HEK293T (cell line): ENCODE measurements at regions not wholly inside any gene's neighbourhood (a gene's known extent, or its start where the extent isn't known, plus 50 kb on each side); places are given as distances from the start of the nearest gene placed in this dataset.
"Not testable (repeated sequence)": the region's sequence is repeated elsewhere in the genome, so short reads cannot be mapped to it uniquely, and the experiment has no call there.

Source experiments
- CTCF ChIA-PET: fragments of 350-600 bp; formaldehyde crosslinking; extraction: SDS; loops from one replicate; lab custom pipeline; 2021; ENCODE audit warnings: antibody characterized with exemption, inconsistent platforms; lab: Yijun Ruan, JAX
- POLR2A ChIA-PET: fragments of 350-600 bp; formaldehyde crosslinking; extraction: SDS; loops from one replicate; lab custom pipeline; 2020; ENCODE audit warnings: antibody characterized with exemption, inconsistent platforms; lab: Yijun Ruan, JAX
- DNase-seq: peaks from one replicate; pipeline ENCODE4 v3.0.0; 2012; ENCODE audit warnings: mixed read lengths; ENCODE audit errors: extremely low spot score
- ARNT ChIP-seq: fragments of 450-650 bp; IDR thresholded peaks from 2 replicates; pipeline ENCODE4 v1.6.1; 2017; ENCODE audit warnings: mild to moderate bottlenecking
- BHLHE40 ChIP-seq: fragments of 450-650 bp; IDR thresholded peaks from 2 replicates; pipeline ENCODE4 v1.6.1; 2016; ENCODE audit warnings: mild to moderate bottlenecking, moderate library complexity, borderline replicate concordance
- CTBP1 ChIP-seq: fragments of 450-650 bp; IDR thresholded peaks from 2 replicates; pipeline ENCODE4 v1.6.1; 2016; ENCODE audit warnings: borderline replicate concordance
- ELF4 ChIP-seq: fragments of 450-650 bp; IDR thresholded peaks from 2 replicates; pipeline ENCODE4 v1.6.1; 2017; ENCODE audit warnings: antibody characterized with exemption
- FOXA1 ChIP-seq: fragments of 450-650 bp; IDR thresholded peaks from 2 replicates; pipeline ENCODE4 v1.6.1; 2016; ENCODE audit warnings: mild to moderate bottlenecking
- FOXK2 ChIP-seq: fragments of 450-650 bp; IDR thresholded peaks from 2 replicates; pipeline ENCODE4 v1.6.1; 2016; ENCODE audit warnings: mild to moderate bottlenecking
- FOXM1 ChIP-seq: fragments of 450-650 bp; IDR thresholded peaks from 2 replicates; pipeline ENCODE4 v1.6.1; 2017; ENCODE audit warnings: mild to moderate bottlenecking, borderline replicate concordance
- HDGF ChIP-seq: fragments of 450-650 bp; IDR thresholded peaks from 2 replicates; pipeline ENCODE4 v1.6.1; 2017; ENCODE audit warnings: antibody characterized with exemption, borderline replicate concordance
- L3MBTL2 ChIP-seq: fragments of 450-650 bp; conservative IDR thresholded peaks from 2 replicates; pipeline ENCODE4 v1.6.1; 2016; ENCODE audit warnings: mild to moderate bottlenecking
- LEF1 ChIP-seq: fragments of 450-650 bp; IDR thresholded peaks from 2 replicates; pipeline ENCODE4 v1.6.1; 2017; ENCODE audit warnings: mild to moderate bottlenecking, borderline replicate concordance
- NFRKB ChIP-seq: fragments of 450-650 bp; IDR thresholded peaks from 2 replicates; pipeline ENCODE4 v1.6.1; 2016; ENCODE audit warnings: mild to moderate bottlenecking, moderate library complexity
- PKNOX1 ChIP-seq: fragments of 450-650 bp; IDR thresholded peaks from 2 replicates; pipeline ENCODE4 v1.6.1; 2016
- SP1 ChIP-seq: fragments of 450-650 bp; IDR thresholded peaks from 2 replicates; pipeline ENCODE4 v1.6.1; 2017
- SUZ12 ChIP-seq: fragments of 450-650 bp; IDR thresholded peaks from 2 replicates; pipeline ENCODE4 v1.6.1; 2016; ENCODE audit warnings: mild to moderate bottlenecking
- TARDBP ChIP-seq: fragments of 450-650 bp; IDR thresholded peaks from 2 replicates; pipeline ENCODE4 v1.6.1; 2016
- ZNF384 ChIP-seq: fragments of 450-650 bp; IDR thresholded peaks from 2 replicates; pipeline ENCODE4 v1.6.1; 2016

GRCh38 chr2:115946341-115946740 is 1503.9 kb downstream of the DPP10 start:
- POLR2A ChIA-PET, result no interaction called here
- no peak for TF ChIP-seq HDGF
- TF ChIP-seq L3MBTL2, result no peak
- TF ChIP-seq NFRKB, result no peak
- TF ChIP-seq FOXA1, result no peak
- no peak for TF ChIP-seq FOXM1
- no peak for TF ChIP-seq LEF1
- TF ChIP-seq ARNT, result no peak
- no peak for TF ChIP-seq FOXK2
- TF ChIP-seq SP1, result no peak
- TF ChIP-seq PKNOX1, result no peak
- no peak for TF ChIP-seq TARDBP
- no peak for TF ChIP-seq BHLHE40
- TF ChIP-seq SUZ12, result no peak
- TF ChIP-seq ZNF384, result no peak
- CTCF ChIA-PET, result no interaction called here
- DNase-seq, result no peak

GRCh38 chr2:115946891-115947290 is 1504.5 kb downstream of the DPP10 start:
- CTCF ChIA-PET, result no interaction called here
- POLR2A ChIA-PET, result no interaction called here
- TF ChIP-seq SUZ12 (no peak), HDGF (no peak), FOXM1 (no peak), ARNT (no peak), TARDBP (no peak), PKNOX1 (no peak), NFRKB (no peak), L3MBTL2 (no peak), FOXA1 (no peak), SP1 (no peak), ELF4 (no peak)
- DNase-seq, result no peak

- CTCF ChIA-PET, result no interaction called here
- no peak for DNase-seq
- POLR2A ChIA-PET, result no interaction called here
- no peak for TF ChIP-seq HDGF
- no peak for TF ChIP-seq NFRKB
- no peak for TF ChIP-seq ELF4
- no peak for TF ChIP-seq FOXK2
- no peak for TF ChIP-seq CTBP1
- TF ChIP-seq ZNF384, result no peak
- TF ChIP-seq FOXA1, result no peak
- no peak for TF ChIP-seq BHLHE40
- TF ChIP-seq TARDBP, result no peak
- no peak for TF ChIP-seq FOXM1
Measured at GRCh38 chr2:115976916-115977315, 1534.5 kb downstream of the DPP10 start.

- TF ChIP-seq TARDBP (no peak), ZNF384 (no peak), FOXA1 (no peak), ARNT (no peak), BHLHE40 (no peak), SP1 (no peak), LEF1 (no peak), L3MBTL2 (no peak), HDGF (no peak), CTBP1 (no peak), PKNOX1 (no peak), FOXM1 (no peak), SUZ12 (no peak), FOXK2 (no peak), ELF4 (no peak)
- no peak for DNase-seq
- ChIA-PET CTCF (no interaction called here), POLR2A (no interaction called here)
Measured at GRCh38 chr2:115999039-115999438, 1556.6 kb downstream of the DPP10 start.

GRCh38 chr2:116023026-116023425 is 1580.6 kb downstream of the DPP10 start:
- ChIA-PET POLR2A (no interaction called here), CTCF (no interaction called here)
- no peak for TF ChIP-seq L3MBTL2
- no peak for TF ChIP-seq CTBP1
- TF ChIP-seq ARNT, result no peak
- TF ChIP-seq ELF4, result no peak
- TF ChIP-seq NFRKB, result no peak
- TF ChIP-seq LEF1, result no peak
- TF ChIP-seq PKNOX1, result no peak
- TF ChIP-seq SP1, result no peak
- TF ChIP-seq SUZ12, result no peak
- no peak for TF ChIP-seq TARDBP
- no peak for DNase-seq

GRCh38 chr2:116038758-116039157 is 1596.3 kb downstream of the DPP10 start:
- DNase-seq, POLR2A ChIA-PET, CTCF ChIA-PET: not testable (repeated sequence)

GRCh38 chr2:116042530-116042929 is 1600.1 kb downstream of the DPP10 start:
- ChIA-PET POLR2A (no interaction called here), CTCF (no interaction called here)
- DNase-seq, result no peak
- no peak for TF ChIP-seq FOXA1
- TF ChIP-seq LEF1, result no peak
- TF ChIP-seq FOXK2, result no peak
- no peak for TF ChIP-seq ARNT
- no peak for TF ChIP-seq TARDBP
